DOHH2 (cell line): ENCODE measurements at regions not wholly inside any gene's neighbourhood (a gene's known extent, or its start where the extent isn't known, plus 50 kb on each side); places are given as distances from the start of the nearest gene placed in this dataset.

Source experiments
- EZH2phosphoT487 ChIP-seq: fragments of 200-600 bp; sonication (generic); IDR thresholded peaks from 2 replicates; pipeline ENCODE4 v1.6.1; 2017; ENCODE audit warnings: borderline replicate concordance, mild to moderate bottlenecking, antibody characterized with exemption, low read length, moderate library complexity, mixed read lengths
- TF ChIP-seq, protein P1 (sequence below): fragments of 200-600 bp; sonication (generic); IDR thresholded peaks from one replicate; pipeline ENCODE4 v1.5.1; 2014; ENCODE audit warnings: antibody characterized with exemption, mild to moderate bottlenecking, low read depth, low read length; ENCODE audit not compliant: poor library complexity, severe bottlenecking

DNA sequence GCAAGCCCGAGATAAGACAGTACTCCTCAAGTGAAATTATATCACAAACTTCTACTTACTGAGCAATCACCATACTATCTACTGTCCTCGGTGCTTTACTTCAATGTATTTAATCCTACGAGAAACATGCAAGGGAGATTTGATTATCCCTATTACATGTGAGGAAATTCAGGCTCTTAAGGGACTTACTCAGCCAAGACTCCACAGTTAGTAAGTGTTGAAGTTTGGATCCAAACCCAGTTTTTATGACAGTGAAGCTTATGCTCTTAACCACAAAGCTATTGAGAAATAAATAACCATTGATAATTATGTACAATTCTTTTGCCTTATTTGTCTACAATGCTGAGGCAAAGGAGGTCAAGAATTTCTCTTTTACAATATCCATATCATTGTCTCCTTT, 672.9 kb upstream of the ACVR2A start:
- TF ChIP-seq, protein P1, sequence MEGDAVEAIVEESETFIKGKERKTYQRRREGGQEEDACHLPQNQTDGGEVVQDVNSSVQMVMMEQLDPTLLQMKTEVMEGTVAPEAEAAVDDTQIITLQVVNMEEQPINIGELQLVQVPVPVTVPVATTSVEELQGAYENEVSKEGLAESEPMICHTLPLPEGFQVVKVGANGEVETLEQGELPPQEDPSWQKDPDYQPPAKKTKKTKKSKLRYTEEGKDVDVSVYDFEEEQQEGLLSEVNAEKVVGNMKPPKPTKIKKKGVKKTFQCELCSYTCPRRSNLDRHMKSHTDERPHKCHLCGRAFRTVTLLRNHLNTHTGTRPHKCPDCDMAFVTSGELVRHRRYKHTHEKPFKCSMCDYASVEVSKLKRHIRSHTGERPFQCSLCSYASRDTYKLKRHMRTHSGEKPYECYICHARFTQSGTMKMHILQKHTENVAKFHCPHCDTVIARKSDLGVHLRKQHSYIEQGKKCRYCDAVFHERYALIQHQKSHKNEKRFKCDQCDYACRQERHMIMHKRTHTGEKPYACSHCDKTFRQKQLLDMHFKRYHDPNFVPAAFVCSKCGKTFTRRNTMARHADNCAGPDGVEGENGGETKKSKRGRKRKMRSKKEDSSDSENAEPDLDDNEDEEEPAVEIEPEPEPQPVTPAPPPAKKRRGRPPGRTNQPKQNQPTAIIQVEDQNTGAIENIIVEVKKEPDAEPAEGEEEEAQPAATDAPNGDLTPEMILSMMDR, result no peak
- no peak for TF ChIP-seq EZH2phosphoT487
